Activated CD8-positive, alpha-beta memory T cell treated with anti-CD3 and anti-CD28 coated beads for 36 hours (primary cell): ENCODE measurements at regions not wholly inside any gene's neighbourhood (a gene's known extent, or its start where the extent isn't known, plus 50 kb on each side); places are given as distances from the start of the nearest gene placed in this dataset.

Source experiments
- CTCF ChIA-PET: fragments of 350-600 bp; sonication (Branson Sonifier 250); formaldehyde crosslinking; loops from one replicate; lab custom pipeline; 2021; ENCODE audit warnings: antibody characterized with exemption; lab: Charles Lee
- POLR2A ChIA-PET: fragments of 350-600 bp; sonication (Branson Sonifier 250); formaldehyde crosslinking; loops from one replicate; lab custom pipeline; 2021; ENCODE audit warnings: antibody characterized with exemption; lab: Charles Lee

GRCh38 chr12:87152841-87153528 lies 876.2 kb downstream of the C12orf50 start:
- ChIA-PET POLR2A (no interaction called here), CTCF (no interaction called here)

- CTCF ChIA-PET = no interaction called here
These were observed 877.1 kb downstream of the C12orf50 start for GRCh38 chr12:87152075-87152474.

DNA sequence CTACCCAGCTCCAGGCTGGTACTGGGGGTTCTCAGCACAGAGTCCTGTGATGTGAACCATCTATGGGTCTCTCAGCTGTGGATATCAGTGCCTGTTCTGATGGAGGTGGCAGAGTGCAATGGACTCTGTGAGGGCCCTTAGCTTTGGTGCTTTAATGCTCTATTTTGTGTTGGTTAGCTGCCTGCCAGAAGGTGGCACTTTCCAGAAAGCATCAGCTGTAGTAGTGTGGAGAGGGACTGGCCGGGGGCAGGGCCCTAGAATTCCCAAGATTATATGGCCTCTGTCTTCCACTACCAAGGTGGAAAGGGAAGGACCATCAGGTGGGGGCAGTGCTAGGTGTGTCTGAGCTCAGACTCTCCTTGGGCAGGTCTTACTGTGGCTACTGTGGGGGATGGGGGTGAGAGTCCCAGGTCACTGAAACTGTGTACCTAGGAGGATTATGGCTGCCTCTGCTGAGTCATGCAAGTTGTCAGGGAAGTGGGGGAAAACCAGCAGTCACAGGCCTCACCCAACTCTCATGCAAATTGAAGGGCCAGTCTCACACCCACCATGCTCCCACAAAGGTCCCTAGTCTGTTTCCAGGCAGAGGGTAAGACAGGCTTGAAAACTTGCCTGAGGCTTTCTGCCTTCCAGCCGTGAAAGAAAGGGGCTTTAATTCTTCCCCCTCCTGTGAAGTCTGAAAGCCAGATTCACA lies 878.1 kb downstream of the C12orf50 start:
- ChIA-PET POLR2A (no interaction called here), CTCF (no interaction called here)

More at GRCh38 chr12:87152075-87152474, 877.1 kb downstream of the C12orf50 start:
- POLR2A ChIA-PET = no interaction called here

DNA sequence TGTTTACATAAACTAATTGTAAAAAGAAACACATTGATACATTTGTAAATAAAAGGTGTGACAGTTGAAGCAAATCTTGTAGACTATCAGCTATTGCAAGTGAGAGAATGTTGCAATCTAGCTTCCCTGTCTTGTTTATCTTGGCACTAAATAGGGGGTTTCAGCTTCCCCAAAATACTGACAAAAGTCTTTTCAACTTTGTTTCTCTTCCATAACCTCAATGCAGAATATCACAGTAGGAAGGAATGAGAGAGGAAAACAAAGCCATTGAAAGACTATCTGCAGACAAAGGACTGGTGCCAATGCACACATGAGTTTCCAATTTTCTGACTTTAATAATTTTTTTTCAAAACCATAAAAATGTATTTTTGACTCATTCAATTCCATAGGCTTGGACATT lies 886.2 kb upstream of the MGAT4C start:
- POLR2A ChIA-PET = no interaction called here
- CTCF ChIA-PET = no interaction called here

DNA sequence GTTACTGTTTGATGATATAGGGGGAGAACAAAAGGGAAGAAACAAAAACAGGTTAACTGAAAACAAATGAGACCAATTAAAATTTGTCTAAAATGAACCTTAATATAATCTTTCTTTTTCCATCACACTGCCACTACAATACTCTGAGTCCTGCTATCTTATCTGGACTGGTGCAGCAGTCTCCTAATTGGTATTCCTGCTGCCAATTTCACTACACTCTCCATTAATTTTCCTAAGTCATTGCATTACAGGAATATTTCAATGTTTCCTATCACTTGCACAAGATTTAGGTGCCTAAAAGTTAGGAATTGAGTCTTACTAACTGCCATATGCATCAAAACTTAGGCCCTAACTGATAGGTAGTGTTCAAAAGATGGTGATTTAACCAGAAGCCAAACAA lies 884.9 kb upstream of the MGAT4C start:
- CTCF ChIA-PET = no interaction called here
- POLR2A ChIA-PET = no interaction called here

DNA sequence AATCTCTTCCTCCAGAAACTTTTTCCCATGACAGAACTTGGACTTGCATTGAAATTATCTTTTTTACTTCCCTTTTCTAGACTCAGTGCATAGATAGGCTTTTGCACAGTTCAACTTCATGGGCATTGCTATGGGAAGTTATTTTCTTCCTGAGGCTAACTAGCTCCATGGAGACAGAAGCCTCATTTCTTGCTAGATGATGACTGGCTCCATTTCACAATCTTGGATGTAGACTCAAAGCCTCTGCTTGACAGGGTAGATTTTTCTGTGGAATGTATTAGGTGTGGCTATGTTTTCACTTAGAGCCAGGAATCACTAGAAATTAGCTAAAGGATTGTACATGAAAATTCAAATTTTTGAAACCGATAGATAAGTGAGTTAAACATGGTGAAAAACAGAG lies 884.1 kb upstream of the MGAT4C start:
- POLR2A ChIA-PET = no interaction called here
- CTCF ChIA-PET = no interaction called here

GRCh38 chr12:87137220-87137619 lies 881.0 kb upstream of the MGAT4C start:
- POLR2A ChIA-PET = no interaction called here
- CTCF ChIA-PET = no interaction called here

GRCh38 chr12:87136330-87136976 lies 880.3 kb upstream of the MGAT4C start:
- ChIA-PET POLR2A (no interaction called here), CTCF (no interaction called here)

DNA sequence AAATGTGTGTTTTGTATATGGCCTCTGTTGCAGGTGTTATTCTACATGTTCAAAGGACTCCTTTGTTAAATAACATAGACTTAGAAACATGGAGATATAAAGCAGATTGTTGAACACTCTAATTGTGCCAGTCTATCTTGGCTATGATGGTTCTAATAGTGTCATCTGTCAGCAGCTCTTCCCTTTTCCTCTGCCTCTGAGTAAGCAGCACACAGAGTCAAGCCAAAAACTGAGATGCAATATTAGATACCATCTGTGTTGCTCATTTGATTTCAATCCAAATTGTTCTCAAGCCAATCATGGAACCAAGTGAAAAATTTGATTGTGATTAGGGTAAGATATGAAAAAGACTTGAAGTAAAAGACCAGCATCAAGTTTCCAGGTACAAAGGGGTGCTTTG lies 871.1 kb upstream of the MGAT4C start:
- CTCF ChIA-PET = no interaction called here
- POLR2A ChIA-PET = no interaction called here

GRCh38 chr12:87121896-87122295 lies 865.7 kb upstream of the MGAT4C start:
- CTCF ChIA-PET = no interaction called here
- POLR2A ChIA-PET = no interaction called here

GRCh38 chr12:87120440-87120839 lies 864.2 kb upstream of the MGAT4C start:
- ChIA-PET POLR2A (no interaction called here), CTCF (no interaction called here)

GRCh38 chr12:87119713-87120112 lies 863.5 kb upstream of the MGAT4C start:
- POLR2A ChIA-PET = no interaction called here
- CTCF ChIA-PET = no interaction called here

DNA sequence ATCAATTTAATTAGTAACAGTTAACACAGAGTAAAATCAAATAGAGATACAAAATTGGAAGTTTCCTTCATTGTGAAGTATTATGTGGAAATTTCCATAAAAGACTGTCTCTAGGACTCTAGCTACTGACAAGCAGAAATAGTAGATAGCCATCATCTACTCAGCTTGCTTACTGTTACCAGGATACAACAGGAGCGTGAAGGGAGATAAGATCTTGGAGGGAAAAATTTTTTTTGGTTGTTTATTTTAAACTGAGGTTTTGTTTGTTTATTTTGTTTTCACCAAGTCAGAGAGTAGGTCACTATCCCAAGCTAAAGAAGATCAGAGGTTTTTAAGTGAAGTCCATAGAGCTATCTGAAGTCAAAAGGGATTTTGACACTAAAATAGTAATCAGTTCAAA lies 861.3 kb upstream of the MGAT4C start:
- ChIA-PET POLR2A (no interaction called here), CTCF (no interaction called here)

DNA sequence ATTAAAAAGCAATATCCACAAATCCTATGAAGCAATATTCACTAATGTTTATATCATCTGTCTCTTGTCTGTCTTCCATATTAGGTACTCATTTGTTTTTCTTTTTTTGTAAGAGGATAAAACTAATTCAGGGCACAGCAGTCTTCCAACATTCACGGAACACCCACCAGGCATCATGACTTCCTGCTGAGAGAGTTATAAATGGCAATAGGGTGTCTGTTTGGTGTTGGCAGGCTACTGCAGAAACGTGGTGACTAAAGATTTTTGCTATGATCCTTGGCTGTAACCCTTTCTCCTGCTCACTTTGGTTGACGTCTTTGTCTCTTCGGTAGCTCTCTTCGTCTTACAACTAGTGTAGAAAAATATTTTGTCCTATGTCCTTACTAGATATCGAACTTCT lies 860.6 kb upstream of the MGAT4C start:
- ChIA-PET CTCF (no interaction called here), POLR2A (no interaction called here)

- ChIA-PET CTCF (no interaction called here), POLR2A (no interaction called here)
These were observed 856.6 kb upstream of the MGAT4C start for GRCh38 chr12:87112571-87113345.

GRCh38 chr12:87107766-87108165 lies 851.6 kb upstream of the MGAT4C start:
- POLR2A ChIA-PET = no interaction called here

DNA sequence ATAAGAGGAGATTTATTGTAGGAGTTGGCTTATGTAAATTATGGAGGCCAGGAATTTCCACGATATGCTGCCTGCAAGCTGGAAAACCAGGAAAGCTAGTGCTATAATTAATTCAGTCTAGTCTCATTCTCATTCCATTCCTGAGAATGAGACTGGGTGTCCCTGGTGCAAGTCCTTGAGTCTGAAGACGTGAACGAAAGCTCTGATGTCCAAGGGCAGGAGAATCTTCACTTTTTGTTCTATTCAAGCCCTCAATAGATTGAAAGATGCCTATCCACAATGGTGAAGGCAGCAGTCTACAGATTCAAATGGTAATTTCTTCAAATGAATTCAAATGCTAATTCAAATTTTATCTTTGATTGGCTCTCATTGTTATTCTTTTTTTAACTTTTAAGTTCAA lies 851.1 kb upstream of the MGAT4C start:
- POLR2A ChIA-PET = no interaction called here
- CTCF ChIA-PET = no interaction called here

More at GRCh38 chr12:87107766-87108165, 851.6 kb upstream of the MGAT4C start:
- CTCF ChIA-PET = no interaction called here

- CTCF ChIA-PET = no interaction called here
These were observed 839.9 kb upstream of the MGAT4C start for GRCh38 chr12:87096082-87096585.

GRCh38 chr12:87094356-87094755 lies 838.2 kb upstream of the MGAT4C start:
- CTCF ChIA-PET = no interaction called here
- POLR2A ChIA-PET = no interaction called here

More at GRCh38 chr12:87096082-87096585, 839.9 kb upstream of the MGAT4C start:
- POLR2A ChIA-PET = no interaction called here

DNA sequence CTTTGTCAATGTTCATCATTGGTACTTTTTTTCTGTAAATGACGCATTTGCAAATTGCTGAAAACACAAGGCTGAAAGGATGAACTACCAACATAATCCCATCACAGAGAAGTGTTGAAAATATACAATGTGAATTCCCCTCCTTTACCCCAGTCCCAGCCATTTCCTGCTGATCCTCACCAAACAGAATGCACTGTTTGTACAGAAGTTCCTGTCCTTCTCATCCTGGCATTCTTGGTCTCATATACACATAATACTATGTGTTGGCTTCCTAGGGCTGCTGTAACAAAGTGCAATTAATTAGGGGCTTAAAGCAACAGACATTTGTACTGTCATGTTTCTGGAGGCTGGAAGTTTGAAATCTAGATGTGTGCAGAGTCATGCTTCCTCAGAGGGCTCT lies 836.2 kb upstream of the MGAT4C start:
- POLR2A ChIA-PET = no interaction called here
- CTCF ChIA-PET = no interaction called here
